ENCODE measurements at regions not wholly inside any gene's neighbourhood (a gene's known extent, or its start where the extent isn't known, plus 50 kb on each side); places are given as distances from the start of the nearest gene placed in this dataset.

DNA sequence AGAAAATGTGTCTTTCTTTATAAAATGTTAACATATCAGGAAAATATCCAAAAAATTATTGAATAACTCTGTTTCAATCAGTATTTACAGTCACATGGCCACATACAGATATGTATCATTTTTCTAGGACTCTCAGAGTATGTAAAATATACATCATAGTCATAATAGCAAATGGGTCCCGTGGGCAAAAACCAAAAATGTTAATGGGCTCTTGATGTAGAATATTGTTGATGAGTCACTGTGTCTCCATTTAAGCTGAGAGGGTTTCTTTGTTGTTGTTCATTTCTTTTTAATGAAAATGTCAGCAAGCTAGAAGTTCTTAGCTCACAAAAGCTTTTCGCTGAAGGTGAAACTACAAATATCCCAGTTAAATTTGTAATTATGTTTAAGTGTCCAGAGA lies 1713.1 kb upstream of the PCDH20 start (continued):
- TF ChIP-seq, protein P1, sequence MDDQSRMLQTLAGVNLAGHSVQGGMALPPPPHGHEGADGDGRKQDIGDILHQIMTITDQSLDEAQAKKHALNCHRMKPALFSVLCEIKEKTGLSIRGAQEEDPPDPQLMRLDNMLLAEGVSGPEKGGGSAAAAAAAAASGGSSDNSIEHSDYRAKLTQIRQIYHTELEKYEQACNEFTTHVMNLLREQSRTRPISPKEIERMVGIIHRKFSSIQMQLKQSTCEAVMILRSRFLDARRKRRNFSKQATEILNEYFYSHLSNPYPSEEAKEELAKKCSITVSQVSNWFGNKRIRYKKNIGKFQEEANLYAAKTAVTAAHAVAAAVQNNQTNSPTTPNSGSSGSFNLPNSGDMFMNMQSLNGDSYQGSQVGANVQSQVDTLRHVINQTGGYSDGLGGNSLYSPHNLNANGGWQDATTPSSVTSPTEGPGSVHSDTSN (IDR thresholded peaks at IDR 0.05; ENCODE audit: insufficient replicate concordance, low read depth, low read length): no peak
- no peak for TF ChIP-seq ZZZ3 (IDR thresholded peaks at IDR 0.05; ENCODE audit: control insufficient read depth, insufficient read length, low read depth)

DNA sequence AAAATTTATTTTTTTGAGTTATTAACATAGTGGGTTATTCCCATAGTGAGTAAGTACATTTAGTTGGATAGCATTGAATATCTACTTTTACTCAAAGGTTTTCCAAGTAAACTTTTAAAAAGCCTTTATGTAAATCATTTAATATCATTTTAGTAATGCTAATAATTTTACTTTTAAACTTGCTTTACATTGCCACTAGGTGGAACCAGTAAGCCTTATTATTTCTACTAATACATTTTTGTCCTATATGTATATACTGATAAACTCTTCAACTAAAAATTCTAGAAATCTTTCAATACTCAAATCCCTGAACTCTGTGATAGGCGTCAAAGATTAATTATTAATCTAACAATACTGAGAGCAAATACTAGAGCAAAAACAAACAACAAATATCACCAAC lies 1709.2 kb upstream of the PCDH20 start:
- ChIA-PET SMC1A (ENCODE audit: uncharacterized antibody, unreplicated experiment) (no interaction called here), RAD21 (ENCODE audit: unreplicated experiment) (no interaction called here), POLR2A (no interaction called here), CTCF (interaction anchor here (0.7 kb wide), 1 partner anchor 9 kb away, joined by 3 read pairs; no protein-coding TSS in a partner anchor)
- no peaks in the 10 kb centered on the region for H3K4me1 ChIP-seq (ENCODE audit: control insufficient read depth, insufficient read depth, low read length)
- H3K4me2 ChIP-seq (ENCODE audit: control insufficient read depth, insufficient read depth): no peak overlapping the region
- no peaks in the 10 kb centered on the region for H3K79me2 ChIP-seq (ENCODE audit: control insufficient read depth, insufficient read depth, low read length)
- DNase-seq (ENCODE audit: low read depth, low spot score): no peak
- H2AFZ ChIP-seq (ENCODE audit: control insufficient read depth, low read depth, low read length): no peak overlapping the region
- no peak for TF ChIP-seq POLR2A (IDR thresholded peaks at IDR 0.05; ENCODE audit: low read depth, low read length)
- TF ChIP-seq STAT1 (conservative IDR thresholded peaks at IDR 0.05): no peak
- TF ChIP-seq, protein P2, sequence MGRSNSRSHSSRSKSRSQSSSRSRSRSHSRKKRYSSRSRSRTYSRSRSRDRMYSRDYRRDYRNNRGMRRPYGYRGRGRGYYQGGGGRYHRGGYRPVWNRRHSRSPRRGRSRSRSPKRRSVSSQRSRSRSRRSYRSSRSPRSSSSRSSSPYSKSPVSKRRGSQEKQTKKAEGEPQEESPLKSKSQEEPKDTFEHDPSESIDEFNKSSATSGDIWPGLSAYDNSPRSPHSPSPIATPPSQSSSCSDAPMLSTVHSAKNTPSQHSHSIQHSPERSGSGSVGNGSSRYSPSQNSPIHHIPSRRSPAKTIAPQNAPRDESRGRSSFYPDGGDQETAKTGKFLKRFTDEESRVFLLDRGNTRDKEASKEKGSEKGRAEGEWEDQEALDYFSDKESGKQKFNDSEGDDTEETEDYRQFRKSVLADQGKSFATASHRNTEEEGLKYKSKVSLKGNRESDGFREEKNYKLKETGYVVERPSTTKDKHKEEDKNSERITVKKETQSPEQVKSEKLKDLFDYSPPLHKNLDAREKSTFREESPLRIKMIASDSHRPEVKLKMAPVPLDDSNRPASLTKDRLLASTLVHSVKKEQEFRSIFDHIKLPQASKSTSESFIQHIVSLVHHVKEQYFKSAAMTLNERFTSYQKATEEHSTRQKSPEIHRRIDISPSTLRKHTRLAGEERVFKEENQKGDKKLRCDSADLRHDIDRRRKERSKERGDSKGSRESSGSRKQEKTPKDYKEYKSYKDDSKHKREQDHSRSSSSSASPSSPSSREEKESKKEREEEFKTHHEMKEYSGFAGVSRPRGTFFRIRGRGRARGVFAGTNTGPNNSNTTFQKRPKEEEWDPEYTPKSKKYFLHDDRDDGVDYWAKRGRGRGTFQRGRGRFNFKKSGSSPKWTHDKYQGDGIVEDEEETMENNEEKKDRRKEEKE (IDR thresholded peaks at IDR 0.05): no peak
- TF ChIP-seq, protein P3, sequence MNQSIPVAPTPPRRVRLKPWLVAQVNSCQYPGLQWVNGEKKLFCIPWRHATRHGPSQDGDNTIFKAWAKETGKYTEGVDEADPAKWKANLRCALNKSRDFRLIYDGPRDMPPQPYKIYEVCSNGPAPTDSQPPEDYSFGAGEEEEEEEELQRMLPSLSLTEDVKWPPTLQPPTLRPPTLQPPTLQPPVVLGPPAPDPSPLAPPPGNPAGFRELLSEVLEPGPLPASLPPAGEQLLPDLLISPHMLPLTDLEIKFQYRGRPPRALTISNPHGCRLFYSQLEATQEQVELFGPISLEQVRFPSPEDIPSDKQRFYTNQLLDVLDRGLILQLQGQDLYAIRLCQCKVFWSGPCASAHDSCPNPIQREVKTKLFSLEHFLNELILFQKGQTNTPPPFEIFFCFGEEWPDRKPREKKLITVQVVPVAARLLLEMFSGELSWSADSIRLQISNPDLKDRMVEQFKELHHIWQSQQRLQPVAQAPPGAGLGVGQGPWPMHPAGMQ (IDR thresholded peaks at IDR 0.05; ENCODE audit: borderline replicate concordance): no peak
- TF ChIP-seq, protein P4, sequence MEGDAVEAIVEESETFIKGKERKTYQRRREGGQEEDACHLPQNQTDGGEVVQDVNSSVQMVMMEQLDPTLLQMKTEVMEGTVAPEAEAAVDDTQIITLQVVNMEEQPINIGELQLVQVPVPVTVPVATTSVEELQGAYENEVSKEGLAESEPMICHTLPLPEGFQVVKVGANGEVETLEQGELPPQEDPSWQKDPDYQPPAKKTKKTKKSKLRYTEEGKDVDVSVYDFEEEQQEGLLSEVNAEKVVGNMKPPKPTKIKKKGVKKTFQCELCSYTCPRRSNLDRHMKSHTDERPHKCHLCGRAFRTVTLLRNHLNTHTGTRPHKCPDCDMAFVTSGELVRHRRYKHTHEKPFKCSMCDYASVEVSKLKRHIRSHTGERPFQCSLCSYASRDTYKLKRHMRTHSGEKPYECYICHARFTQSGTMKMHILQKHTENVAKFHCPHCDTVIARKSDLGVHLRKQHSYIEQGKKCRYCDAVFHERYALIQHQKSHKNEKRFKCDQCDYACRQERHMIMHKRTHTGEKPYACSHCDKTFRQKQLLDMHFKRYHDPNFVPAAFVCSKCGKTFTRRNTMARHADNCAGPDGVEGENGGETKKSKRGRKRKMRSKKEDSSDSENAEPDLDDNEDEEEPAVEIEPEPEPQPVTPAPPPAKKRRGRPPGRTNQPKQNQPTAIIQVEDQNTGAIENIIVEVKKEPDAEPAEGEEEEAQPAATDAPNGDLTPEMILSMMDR (IDR thresholded peaks at IDR 0.05 in 2 of 3, conservative IDR thresholded peaks at IDR 0.05 in 1 of 3; ENCODE audit: control insufficient read depth in 2 of 3, extremely low read depth in 1 of 3, insufficient read depth in 1 of 3, low read depth in 3 of 3, low read length in 3 of 3): peak in 1 of 3 experiments; percentile 17; a peak in 2 of 6 replicates
- TF ChIP-seq, protein P5, sequence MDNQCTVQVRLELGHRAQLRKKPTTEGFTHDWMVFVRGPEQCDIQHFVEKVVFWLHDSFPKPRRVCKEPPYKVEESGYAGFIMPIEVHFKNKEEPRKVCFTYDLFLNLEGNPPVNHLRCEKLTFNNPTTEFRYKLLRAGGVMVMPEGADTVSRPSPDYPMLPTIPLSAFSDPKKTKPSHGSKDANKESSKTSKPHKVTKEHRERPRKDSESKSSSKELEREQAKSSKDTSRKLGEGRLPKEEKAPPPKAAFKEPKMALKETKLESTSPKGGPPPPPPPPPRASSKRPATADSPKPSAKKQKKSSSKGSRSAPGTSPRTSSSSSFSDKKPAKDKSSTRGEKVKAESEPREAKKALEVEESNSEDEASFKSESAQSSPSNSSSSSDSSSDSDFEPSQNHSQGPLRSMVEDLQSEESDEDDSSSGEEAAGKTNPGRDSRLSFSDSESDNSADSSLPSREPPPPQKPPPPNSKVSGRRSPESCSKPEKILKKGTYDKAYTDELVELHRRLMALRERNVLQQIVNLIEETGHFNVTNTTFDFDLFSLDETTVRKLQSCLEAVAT (IDR thresholded peaks at IDR 0.05): no peak
- H4K20me1 ChIP-seq (ENCODE audit: control insufficient read depth, insufficient read depth): no peaks in the 10 kb centered on the region
- no peak overlapping the region for H3K27ac ChIP-seq (ENCODE audit: control insufficient read depth, insufficient read depth)
- no peak overlapping the region for H3K9ac ChIP-seq (ENCODE audit: control insufficient read depth, insufficient read depth, low read length)
- intact Hi-C loops (cut with micrococcal nuclease; ENCODE audit: unreplicated experiment): no loop called here
- FAIRE-seq: no peak
- no peaks in the 10 kb centered on the region for H3K36me3 ChIP-seq (ENCODE audit: control insufficient read depth in 2 of 2, insufficient read depth in 2 of 2, low read length in 1 of 2)
- 5% methylated on average over 1 of the region's 1 CpG for WGBS (ENCODE audit: insufficient coverage, insufficient replicate concordance, low lambda C conversion rate, missing lambda C conversion rate)
- H3K4me3 ChIP-seq: no peak overlapping the region
- H3K9me3 ChIP-seq (replicated peaks; ENCODE audit: control insufficient read depth, insufficient read depth, low read length): no peaks in the 10 kb centered on the region
- BruUV-seq (replicated peaks): no TSS peak
- no peaks in the 10 kb centered on the region for H3K27me3 ChIP-seq (replicated peaks in 1 of 2; ENCODE audit: control insufficient read depth in 2 of 2, insufficient read depth in 2 of 2, low read length in 1 of 2)
- no peak for ATAC-seq
- in situ Hi-C loops (cut with MboI): no loop called here
